ENCODE measurements at regions not wholly inside any gene's neighbourhood (a gene's known extent, or its start where the extent isn't known, plus 50 kb on each side); places are given as distances from the start of the nearest gene placed in this dataset.

- Mint-ChIP-seq H3K4me3 (peak overlapping the region; percentile 18), H3K27me3 (no peaks in the 10 kb centered on the region), H3K36me3 (ENCODE audit: insufficient read depth) (peaks cover 2% of the 10 kb centered on the region), H3K27ac (ENCODE audit: low read depth) (peak overlapping the region; percentile 20), H3K4me1 (peaks cover 35% of the 10 kb centered on the region), H3K9me3 (peaks cover 10% of the 10 kb centered on the region)
- DNase-seq (ENCODE audit: low spot score in 2 of 2) (no peak), ATAC-seq (replicated peaks; ENCODE audit: extremely low read depth, poor library complexity, severe bottlenecking) (peak; percentile 60)
These were observed 368.1 kb upstream of the HNRNPA3 start for GRCh38 chr2:176844461-176844860.

DNA sequence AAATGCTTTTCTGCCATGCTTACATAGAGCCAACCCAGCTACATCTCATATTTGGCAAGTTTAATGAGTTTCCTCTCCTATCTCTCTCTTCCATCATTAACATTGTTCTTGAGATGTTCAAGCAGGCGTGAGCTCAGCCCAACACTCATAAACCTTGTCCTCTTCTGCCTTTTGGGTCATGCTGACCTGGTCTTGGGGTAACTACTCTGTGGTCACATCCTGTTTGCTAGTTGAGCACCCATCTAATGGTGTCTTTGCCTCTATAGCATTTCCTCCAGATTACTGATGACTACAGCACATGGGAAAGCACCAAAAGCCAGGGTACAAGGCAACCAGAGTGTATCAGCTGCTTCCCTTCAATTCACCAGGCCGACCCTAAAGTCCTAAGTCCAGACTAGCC lies 366.9 kb upstream of the HNRNPA3 start:
- Mint-ChIP-seq H3K27me3 (no peaks in the 10 kb centered on the region), H3K9me3 (peaks cover 10% of the 10 kb centered on the region), H3K36me3 (ENCODE audit: insufficient read depth) (peaks cover 3% of the 10 kb centered on the region), H3K4me3 (no peak overlapping the region), H3K27ac (ENCODE audit: low read depth) (peak overlapping the region; percentile 3), H3K4me1 (peaks cover 41% of the 10 kb centered on the region)
- no peak for DNase-seq (ENCODE audit: low spot score in 2 of 2)
- ATAC-seq (replicated peaks; ENCODE audit: extremely low read depth, poor library complexity, severe bottlenecking) = no peak

GRCh38 chr2:176847575-176847974 lies 365.0 kb upstream of the HNRNPA3 start:
- H3K27me3 Mint-ChIP-seq = no peaks in the 10 kb centered on the region
- peaks cover 3% of the 10 kb centered on the region for H3K36me3 Mint-ChIP-seq (ENCODE audit: insufficient read depth)
- ATAC-seq (replicated peaks; ENCODE audit: extremely low read depth, poor library complexity, severe bottlenecking) = no peak
- H3K4me1 Mint-ChIP-seq = peaks cover 47% of the 10 kb centered on the region
- no peak overlapping the region for H3K4me3 Mint-ChIP-seq
- no peak overlapping the region for H3K27ac Mint-ChIP-seq (ENCODE audit: low read depth)
- H3K9me3 Mint-ChIP-seq = peaks cover 10% of the 10 kb centered on the region
- no peak for DNase-seq (ENCODE audit: low spot score in 2 of 2)

DNA sequence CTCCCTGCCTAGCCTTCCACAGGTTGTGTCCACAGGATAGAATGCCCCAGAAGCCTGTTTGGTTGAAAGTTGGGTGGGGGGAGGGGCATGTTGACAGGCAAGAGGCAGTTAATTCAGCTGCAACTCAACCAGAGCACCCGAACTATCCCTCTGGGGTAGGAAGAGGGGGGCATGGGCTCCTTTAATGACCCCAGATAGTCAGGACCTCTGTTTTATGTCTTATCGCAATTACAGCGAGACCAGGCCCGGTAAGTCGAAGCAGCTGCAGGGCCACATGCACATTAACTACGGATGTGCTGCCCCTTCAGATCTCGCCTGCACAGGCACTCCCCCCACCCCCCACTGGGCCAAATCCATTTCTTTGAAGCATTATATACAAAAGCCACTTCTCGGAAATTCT lies 363.8 kb upstream of the HNRNPA3 start:
- Mint-ChIP-seq H3K4me3 (no peak overlapping the region), H3K27me3 (no peaks in the 10 kb centered on the region), H3K4me1 (peaks cover 54% of the 10 kb centered on the region), H3K27ac (ENCODE audit: low read depth) (no peak overlapping the region), H3K9me3 (peaks cover 6% of the 10 kb centered on the region), H3K36me3 (ENCODE audit: insufficient read depth) (peaks cover 3% of the 10 kb centered on the region)
- no peak for ATAC-seq (replicated peaks; ENCODE audit: extremely low read depth, poor library complexity, severe bottlenecking)
- DNase-seq (ENCODE audit: low spot score in 2 of 2) = no peak

GRCh38 chr2:176851200-176851888 lies 361.2 kb upstream of the HNRNPA3 start:
- Mint-ChIP-seq H3K27ac (ENCODE audit: low read depth) (no peak overlapping the region), H3K36me3 (ENCODE audit: insufficient read depth) (peaks cover 1% of the 10 kb centered on the region), H3K4me3 (no peak overlapping the region), H3K4me1 (peaks cover 52% of the 10 kb centered on the region), H3K9me3 (peaks cover under 1% of the 10 kb centered on the region), H3K27me3 (no peaks in the 10 kb centered on the region)
- no peak for DNase-seq (ENCODE audit: low spot score in 2 of 2)
- ATAC-seq (replicated peaks; ENCODE audit: extremely low read depth, poor library complexity, severe bottlenecking) = no peak

DNA sequence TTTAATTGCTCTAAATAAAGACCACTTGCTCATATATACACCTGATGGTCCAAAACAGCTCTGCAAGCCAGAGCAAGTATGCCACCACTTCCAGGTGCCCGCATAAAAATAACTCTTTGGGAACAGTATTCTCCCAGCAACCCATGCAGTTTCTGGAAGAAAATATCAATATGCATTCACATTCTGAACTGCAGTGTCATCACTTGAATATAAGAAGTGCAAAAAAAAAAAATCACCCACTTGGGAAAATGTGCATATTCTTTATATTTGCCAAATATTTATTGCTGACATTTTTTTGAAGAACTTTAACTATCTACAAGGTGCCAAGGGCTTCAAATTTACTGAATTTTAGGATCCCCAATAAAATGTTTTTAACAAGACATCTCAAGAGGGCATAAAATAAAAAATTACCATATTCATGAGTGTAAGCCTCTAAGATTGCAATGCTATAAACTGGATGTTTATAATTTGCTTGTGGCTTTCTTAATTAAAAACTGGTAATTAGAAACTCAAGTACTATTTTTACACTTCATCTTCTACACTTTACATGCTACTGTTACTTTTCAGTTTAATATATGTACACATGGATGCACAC lies 360.6 kb upstream of the HNRNPA3 start:
- no peak for ATAC-seq (replicated peaks; ENCODE audit: extremely low read depth, poor library complexity, severe bottlenecking)
- Mint-ChIP-seq H3K4me1 (peaks cover 57% of the 10 kb centered on the region), H3K36me3 (ENCODE audit: insufficient read depth) (peaks cover 1% of the 10 kb centered on the region), H3K4me3 (peak overlapping the region; percentile 28), H3K9me3 (peaks cover 5% of the 10 kb centered on the region), H3K27ac (ENCODE audit: low read depth) (no peak overlapping the region), H3K27me3 (no peaks in the 10 kb centered on the region)
- DNase-seq (ENCODE audit: low spot score in 2 of 2) = no peak

GRCh38 chr2:176852667-176853066 lies 359.9 kb upstream of the HNRNPA3 start:
- Mint-ChIP-seq H3K27me3 (no peaks in the 10 kb centered on the region), H3K4me3 (peak overlapping the region; percentile 28), H3K9me3 (peaks cover 5% of the 10 kb centered on the region), H3K36me3 (ENCODE audit: insufficient read depth) (peaks cover 1% of the 10 kb centered on the region), H3K4me1 (peaks cover 64% of the 10 kb centered on the region), H3K27ac (ENCODE audit: low read depth) (no peak overlapping the region)
- ATAC-seq (replicated peaks; ENCODE audit: extremely low read depth, poor library complexity, severe bottlenecking) = peak; percentile 100
- peak in 1 of 2 donors; percentile 49 for DNase-seq (ENCODE audit: low spot score in 2 of 2)

DNA sequence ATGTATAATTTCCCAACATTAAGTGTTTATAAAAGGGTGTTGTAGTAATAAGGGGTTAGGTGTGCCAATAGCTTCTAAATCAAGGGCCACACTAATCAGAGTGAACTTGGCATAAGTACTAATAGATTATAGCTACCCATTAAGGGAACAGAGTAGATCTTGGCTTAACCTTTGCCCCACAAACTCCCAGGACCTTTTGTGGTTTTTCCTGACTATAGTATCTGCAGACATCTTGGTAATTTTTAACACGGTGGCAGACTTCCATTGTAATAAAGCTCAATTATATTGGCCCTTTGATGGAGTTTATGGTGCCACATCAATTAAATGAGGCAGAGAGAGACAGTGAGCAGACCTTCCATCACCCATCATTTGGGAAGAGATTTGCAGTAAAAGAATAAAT lies 358.5 kb upstream of the HNRNPA3 start:
- peaks cover 3% of the 10 kb centered on the region for H3K36me3 Mint-ChIP-seq (ENCODE audit: insufficient read depth)
- H3K9me3 Mint-ChIP-seq = peaks cover 5% of the 10 kb centered on the region
- peaks cover 64% of the 10 kb centered on the region for H3K4me1 Mint-ChIP-seq
- ATAC-seq (replicated peaks; ENCODE audit: extremely low read depth, poor library complexity, severe bottlenecking) (no peak), DNase-seq (ENCODE audit: low spot score in 2 of 2) (no peak)
- no peak overlapping the region for H3K4me3 Mint-ChIP-seq
- H3K27me3 Mint-ChIP-seq = no peaks in the 10 kb centered on the region
- peak overlapping the region; percentile 72 for H3K27ac Mint-ChIP-seq (ENCODE audit: low read depth)

- ATAC-seq (replicated peaks; ENCODE audit: extremely low read depth, poor library complexity, severe bottlenecking) (no peak), DNase-seq (ENCODE audit: low spot score in 2 of 2) (no peak)
- Mint-ChIP-seq H3K27me3 (no peaks in the 10 kb centered on the region), H3K4me1 (peaks cover 59% of the 10 kb centered on the region), H3K9me3 (peaks cover 5% of the 10 kb centered on the region), H3K27ac (ENCODE audit: low read depth) (peak overlapping the region; percentile 68), H3K36me3 (ENCODE audit: insufficient read depth) (peaks cover 3% of the 10 kb centered on the region), H3K4me3 (no peak overlapping the region)
These were observed 357.7 kb upstream of the HNRNPA3 start for GRCh38 chr2:176854878-176855277.

- Mint-ChIP-seq H3K27ac (ENCODE audit: low read depth) (peak overlapping the region; percentile 5), H3K27me3 (no peaks in the 10 kb centered on the region), H3K9me3 (peaks cover 5% of the 10 kb centered on the region), H3K4me1 (peaks cover 53% of the 10 kb centered on the region), H3K36me3 (ENCODE audit: insufficient read depth) (peaks cover 2% of the 10 kb centered on the region), H3K4me3 (peak overlapping the region; percentile 3)
- no peak for DNase-seq (ENCODE audit: low spot score in 2 of 2)
- ATAC-seq (replicated peaks; ENCODE audit: extremely low read depth, poor library complexity, severe bottlenecking) = no peak
These were observed 355.9 kb upstream of the HNRNPA3 start for GRCh38 chr2:176856683-176857082.

DNA sequence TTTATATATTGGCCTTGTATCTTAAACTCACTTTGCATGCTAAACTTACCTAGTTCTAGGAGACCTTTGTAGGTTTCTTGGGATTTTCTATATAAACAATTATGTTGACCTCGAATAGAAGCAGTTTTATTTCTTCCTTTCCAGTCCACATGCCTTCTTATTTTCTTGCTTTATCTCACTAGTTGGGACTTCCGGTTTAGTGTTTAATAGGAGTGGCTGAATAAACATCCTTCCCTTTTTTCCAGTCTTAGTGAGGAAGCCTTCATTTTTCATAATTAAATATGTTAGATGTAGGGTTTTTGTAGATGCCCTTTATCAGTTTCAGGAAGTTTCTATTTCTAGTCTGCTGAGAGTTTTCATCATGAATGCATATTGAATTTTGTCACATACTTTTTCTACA lies 347.3 kb upstream of the HNRNPA3 start:
- H3K4me3 Mint-ChIP-seq = no peak overlapping the region
- ATAC-seq (replicated peaks; ENCODE audit: extremely low read depth, poor library complexity, severe bottlenecking) = no peak
- H3K36me3 Mint-ChIP-seq (ENCODE audit: insufficient read depth) = no peaks in the 10 kb centered on the region
- no peaks in the 10 kb centered on the region for H3K27me3 Mint-ChIP-seq
- DNase-seq (ENCODE audit: low spot score in 2 of 2) = no peak
- H3K27ac Mint-ChIP-seq (ENCODE audit: low read depth) = no peak overlapping the region
- no peaks in the 10 kb centered on the region for H3K9me3 Mint-ChIP-seq
- no peaks in the 10 kb centered on the region for H3K4me1 Mint-ChIP-seq

DNA sequence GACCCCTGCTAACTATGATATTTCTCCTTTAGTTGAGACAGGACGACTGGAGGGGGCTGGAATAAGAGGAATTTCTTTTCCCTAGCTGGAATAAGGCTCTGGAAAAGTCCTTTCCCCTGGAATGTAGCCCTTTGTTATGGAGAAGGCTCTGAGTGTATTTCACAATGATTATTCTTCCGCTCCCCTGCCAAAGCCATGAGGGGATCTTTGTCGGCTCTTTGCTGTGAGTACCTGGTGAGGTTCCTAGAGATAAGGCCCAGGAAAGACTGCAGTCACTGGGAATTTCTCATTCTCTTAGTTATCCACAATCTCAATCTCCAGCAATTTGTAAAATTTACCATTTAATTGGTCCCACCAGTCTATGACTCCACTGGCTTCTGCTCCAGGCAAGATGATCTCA lies 340.2 kb upstream of the HNRNPA3 start:
- Mint-ChIP-seq H3K9me3 (peaks cover 17% of the 10 kb centered on the region), H3K27ac (ENCODE audit: low read depth) (no peak overlapping the region), H3K4me1 (peaks cover 5% of the 10 kb centered on the region), H3K27me3 (no peaks in the 10 kb centered on the region), H3K4me3 (no peak overlapping the region), H3K36me3 (ENCODE audit: insufficient read depth) (no peaks in the 10 kb centered on the region)
- DNase-seq (ENCODE audit: low spot score in 2 of 2) (no peak), ATAC-seq (replicated peaks; ENCODE audit: extremely low read depth, poor library complexity, severe bottlenecking) (no peak)

DNA sequence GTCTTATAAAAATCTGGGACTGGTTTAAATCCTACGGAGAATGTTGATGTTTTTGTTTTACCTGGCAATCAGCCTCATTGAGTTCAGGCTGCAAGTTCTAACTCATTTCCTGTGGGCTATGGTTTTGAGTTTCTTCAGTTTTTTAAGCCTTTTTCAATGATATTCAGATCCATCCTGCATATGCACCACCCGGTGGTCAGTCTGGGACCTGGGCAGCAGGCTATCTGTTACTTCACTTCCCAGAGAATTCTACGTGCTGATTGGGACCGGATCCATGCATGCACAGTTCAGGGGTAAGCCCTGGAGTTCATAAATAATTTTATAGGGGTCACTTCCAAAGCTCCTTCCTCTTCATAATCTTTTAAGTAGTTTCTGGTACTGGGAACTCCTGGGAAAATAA lies 339.2 kb upstream of the HNRNPA3 start:
- Mint-ChIP-seq H3K27ac (ENCODE audit: low read depth) (no peak overlapping the region), H3K36me3 (ENCODE audit: insufficient read depth) (no peaks in the 10 kb centered on the region), H3K4me1 (peaks cover 5% of the 10 kb centered on the region), H3K4me3 (no peak overlapping the region), H3K27me3 (no peaks in the 10 kb centered on the region), H3K9me3 (peaks cover 17% of the 10 kb centered on the region)
- DNase-seq (ENCODE audit: low spot score in 2 of 2) (no peak), ATAC-seq (replicated peaks; ENCODE audit: extremely low read depth, poor library complexity, severe bottlenecking) (no peak)

Data from central memory CD8-positive, alpha-beta T cell (primary cell).